ENCODE measurements at regions not wholly inside any gene's neighbourhood (a gene's known extent, or its start where the extent isn't known, plus 50 kb on each side); places are given as distances from the start of the nearest gene placed in this dataset.

GRCh38 chr6:34615574-34616226 lies 59.6 kb upstream of the SPDEF start (continued):
- TF ChIP-seq HMBOX1 (IDR thresholded peaks at IDR 0.05) (peak; percentile 100), CBFA2T3 (IDR thresholded peaks at IDR 0.05) (peak; percentile 89), NFYB (IDR thresholded peaks at IDR 0.05; ENCODE audit: extremely low read depth, insufficient read length) (no peak), KLF16 (IDR thresholded peaks at IDR 0.05) (peak; percentile 64; the same call in 1 of the 2 replicates), MYBL2 (IDR thresholded peaks at IDR 0.05; ENCODE audit: low read depth) (no peak; the same call in 1 of the 2 replicates), MYBL2 (CRISPR knock-in tag; IDR thresholded peaks at IDR 0.05; ENCODE audit: borderline replicate concordance) (no peak), CBFA2T2 (conservative IDR thresholded peaks at IDR 0.05) (peak; percentile 76), ESRRB (CRISPR knock-in tag; IDR thresholded peaks at IDR 0.05; ENCODE audit: borderline replicate concordance) (no peak), SAP30 (IDR thresholded peaks at IDR 0.05; ENCODE audit: borderline replicate concordance, insufficient read depth, low read depth, low read length, poor library complexity, severe bottlenecking) (no peak), ETS1 (conservative IDR thresholded peaks at IDR 0.05; ENCODE audit: control insufficient read depth, low read depth, low read length) (no peak), AFF4 (CRISPR knock-in tag; IDR thresholded peaks at IDR 0.05) (no peak), CC2D1A (IDR thresholded peaks at IDR 0.05) (no peak), NCOA1 (IDR thresholded peaks at IDR 0.05; ENCODE audit: low read depth) (peak; percentile 28; the same call in 1 of the 2 replicates), ATF4 (CRISPR knock-in tag; IDR thresholded peaks at IDR 0.05) (peak; percentile 56; the same call in 1 of the 2 replicates), ZNF431 (CRISPR knock-in tag; IDR thresholded peaks at IDR 0.05) (peak; percentile 93), STAT5A (IDR thresholded peaks at IDR 0.05; ENCODE audit: borderline replicate concordance, low read length) (peak; percentile 74), ZNF133 (CRISPR knock-in tag; IDR thresholded peaks at IDR 0.05) (no peak), HMGN3 (IDR thresholded peaks at IDR 0.05; ENCODE audit: borderline replicate concordance, extremely low read depth, insufficient read length, low read depth, low read length) (no peak), ELK3 (CRISPR knock-in tag; IDR thresholded peaks at IDR 0.05) (no peak), SOX6 (IDR thresholded peaks at IDR 0.05) (peak; percentile 39), ETV5 (CRISPR knock-in tag; IDR thresholded peaks at IDR 0.05; ENCODE audit: low read depth) (no peak)
